GM10248 (cell line): ENCODE measurements at regions not wholly inside any gene's neighbourhood (a gene's known extent, or its start where the extent isn't known, plus 50 kb on each side); places are given as distances from the start of the nearest gene placed in this dataset.

Source experiments
- CTCF ChIA-PET: fragments of 300-600 bp; sonication (Branson Sonifier 250); formaldehyde crosslinking; extraction: SDS; loops from one replicate; lab custom pipeline; 2021; ENCODE audit warnings: antibody characterized with exemption; lab: Yijun Ruan, JAX
- POLR2A ChIA-PET: fragments of 350-650 bp; sonication (Branson Sonifier 250); formaldehyde crosslinking; extraction: SDS; loops from one replicate; lab custom pipeline; 2020; ENCODE audit warnings: antibody characterized with exemption; lab: Yijun Ruan, JAX
- DNase-seq: peaks from one replicate; pipeline ENCODE4 v3.0.0; 2012; ENCODE audit errors: extremely low spot score
- CTCF ChIP-seq: IDR thresholded peaks from 2 replicates; pipeline ENCODE4 v1.5.1; 2012; ENCODE audit warnings: mild to moderate bottlenecking, low read depth; ENCODE audit errors: extremely low read depth, missing control alignments, control extremely low read depth

GRCh38 chr10:118107541-118107940, 60.8 kb upstream of the RAB11FIP2 start:
- ChIA-PET POLR2A (no interaction called here), CTCF (interaction anchor here (3.5 kb wide), 1 partner anchor 13 kb away, joined by 14 read pairs; no protein-coding TSS in a partner anchor)
- TF ChIP-seq CTCF: no peak
- DNase-seq: no peak

GRCh38 chr10:118107040-118107439, 60.3 kb upstream of the RAB11FIP2 start:
- no peak for TF ChIP-seq CTCF
- no peak for DNase-seq
- ChIA-PET POLR2A (no interaction called here), CTCF (interaction anchor here (1.1 to 3.5 kb wide), 11 partner anchors 13 to 610 kb away, joined by 3 to 22 read pairs (median 4); no protein-coding TSS in a partner anchor)

GRCh38 chr10:118106426-118106825, 59.7 kb upstream of the RAB11FIP2 start:
- CTCF ChIA-PET: interaction anchor here (0.9 to 3.5 kb wide), 18 partner anchors 13 to 610 kb away, joined by 3 to 22 read pairs (median 3); no protein-coding TSS in a partner anchor
- DNase-seq: peak; percentile 9
- POLR2A ChIA-PET: no interaction called here

GRCh38 chr10:118102121-118102520, 55.4 kb upstream of the RAB11FIP2 start:
- POLR2A ChIA-PET: no interaction called here
- no peak for DNase-seq
- CTCF ChIA-PET: no interaction called here
- no peak for TF ChIP-seq CTCF

More at GRCh38 chr10:118106426-118106825, 59.7 kb upstream of the RAB11FIP2 start:
- TF ChIP-seq CTCF: peak; percentile 49

- no peak for DNase-seq
- ChIA-PET POLR2A (no interaction called here), CTCF (interaction anchor here (1.4 kb wide), 1 partner anchor 605 kb away, joined by 3 read pairs; no protein-coding TSS in a partner anchor)
- no peak for TF ChIP-seq CTCF
Measured at GRCh38 chr10:118101501-118101900, 54.8 kb upstream of the RAB11FIP2 start.
